NCI-H2029 treated with DMSO at 0.1 percent for 48 hours (cell line): ENCODE measurements at regions not wholly inside any gene's neighbourhood (a gene's known extent, or its start where the extent isn't known, plus 50 kb on each side); places are given as distances from the start of the nearest gene placed in this dataset.

Source experiments
- DNase-seq: peaks from one replicate; lab custom pipeline; 2025; lab: John Stamatoyannopoulos, UW

- no peak for DNase-seq
Measured at GRCh38 chr9:86531273-86531970, 177.2 kb upstream of the TUT7 start.

GRCh38 chr9:86529496-86530275 is 175.5 kb upstream of the TUT7 start:
- no peak for DNase-seq

GRCh38 chr9:86526021-86526420 is 171.8 kb upstream of the TUT7 start:
- DNase-seq: no peak

DNA sequence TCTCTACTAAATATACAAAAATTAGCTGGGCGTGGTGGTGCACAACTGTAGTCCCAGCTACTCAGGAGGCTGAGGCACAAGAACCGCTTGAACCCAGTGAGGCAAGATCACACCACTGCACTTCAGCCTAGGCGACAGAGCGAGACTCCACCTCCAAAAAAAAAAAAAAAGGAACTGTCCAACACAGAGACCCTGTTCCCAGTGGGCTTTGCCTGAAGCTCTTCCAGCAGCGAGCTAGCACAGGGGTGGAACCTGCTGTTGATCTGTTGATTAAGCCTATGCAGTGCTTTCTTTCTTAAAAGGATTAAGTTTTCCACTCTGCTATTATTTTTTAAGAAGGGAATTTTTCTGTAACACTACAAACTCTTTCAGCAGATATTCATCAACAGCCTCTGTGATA is 171.0 kb upstream of the TUT7 start:
- DNase-seq: no peak

GRCh38 chr9:86521977-86522376 is 167.8 kb upstream of the TUT7 start:
- DNase-seq: no peak

DNA sequence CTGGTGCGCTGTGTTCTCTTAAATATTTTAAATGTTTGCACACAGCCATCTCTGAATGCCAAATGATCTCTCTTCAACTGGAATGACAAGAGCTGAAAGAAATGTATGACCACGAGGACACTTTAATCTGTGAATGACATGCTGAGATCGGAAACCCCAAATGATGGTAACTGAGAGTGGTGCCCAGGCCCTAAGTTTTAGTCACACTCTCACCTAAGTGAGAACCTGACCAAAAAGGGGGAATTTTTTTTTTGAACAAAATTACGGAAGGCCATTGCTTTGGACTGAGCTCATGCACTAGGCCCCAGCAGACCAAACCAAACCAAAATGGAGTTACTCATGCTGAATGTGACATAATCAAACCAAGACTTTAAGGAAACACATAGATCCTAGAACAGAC is 167.1 kb upstream of the TUT7 start:
- no peak for DNase-seq

DNA sequence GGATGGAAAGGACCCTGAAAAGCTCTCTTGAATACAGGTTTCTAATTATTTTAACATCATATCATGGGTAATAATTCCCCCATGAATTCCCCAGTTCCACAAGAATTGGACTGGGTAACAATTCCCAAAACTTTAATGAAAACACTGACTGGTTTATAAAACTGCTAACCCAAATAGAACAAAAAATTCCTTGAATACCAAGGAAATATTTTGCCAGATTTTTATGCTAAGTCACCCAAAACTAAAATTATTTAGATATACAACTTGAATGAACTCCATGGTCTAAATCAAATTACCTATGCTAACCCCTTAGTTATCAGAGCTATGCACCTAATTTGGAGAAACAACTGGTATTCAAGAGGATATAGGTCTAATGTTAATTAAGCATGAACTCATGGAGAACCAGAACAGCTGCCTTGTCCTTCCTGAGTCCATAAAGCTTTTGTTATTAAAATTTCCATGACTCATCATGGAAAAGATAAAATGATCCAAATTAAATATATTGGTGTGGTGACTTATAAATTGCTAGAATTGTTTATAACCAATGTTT is 164.9 kb upstream of the TUT7 start:
- DNase-seq: no peak

DNA sequence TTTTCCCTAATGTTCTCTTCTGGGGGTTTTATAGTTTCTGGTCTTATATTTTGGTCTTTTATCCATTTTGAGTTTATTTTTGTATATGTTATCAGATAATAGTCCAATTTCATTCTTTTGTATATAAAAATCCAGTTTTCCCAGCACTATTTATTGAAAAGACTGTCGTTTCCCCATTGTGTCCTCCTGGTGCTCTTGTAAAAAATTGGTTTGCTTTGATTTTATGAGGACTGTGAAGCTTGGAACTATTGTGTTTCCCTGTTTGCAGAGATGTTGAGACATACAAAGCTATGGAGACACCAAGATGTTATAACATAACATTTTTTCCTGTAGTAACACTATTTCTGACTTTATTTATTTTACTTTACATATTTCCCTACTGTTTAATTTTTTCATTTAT is 163.3 kb upstream of the TUT7 start:
- no peak for DNase-seq

DNA sequence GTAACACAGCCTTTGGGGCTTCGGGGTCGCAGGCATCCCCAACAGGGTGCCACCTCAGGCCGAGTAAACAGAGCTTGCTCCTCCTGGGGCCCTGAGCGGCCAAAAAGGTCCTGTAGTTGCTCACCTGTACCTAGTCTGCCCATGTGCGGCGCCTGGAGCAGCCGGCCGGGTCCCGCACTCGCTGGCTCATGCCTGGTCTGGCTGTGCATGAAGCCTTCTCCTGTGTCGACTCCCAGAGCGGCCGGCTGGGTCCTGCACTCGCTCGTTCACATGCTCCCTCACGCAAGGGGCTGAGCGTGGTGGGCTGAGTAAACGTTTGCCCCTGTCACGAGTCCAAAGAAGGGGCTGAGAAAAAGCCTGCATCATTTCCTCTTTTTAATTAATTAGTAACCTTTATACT is 162.4 kb upstream of the TUT7 start:
- no peak for DNase-seq

GRCh38 chr9:86515221-86515620 is 161.0 kb upstream of the TUT7 start:
- no peak for DNase-seq

DNA sequence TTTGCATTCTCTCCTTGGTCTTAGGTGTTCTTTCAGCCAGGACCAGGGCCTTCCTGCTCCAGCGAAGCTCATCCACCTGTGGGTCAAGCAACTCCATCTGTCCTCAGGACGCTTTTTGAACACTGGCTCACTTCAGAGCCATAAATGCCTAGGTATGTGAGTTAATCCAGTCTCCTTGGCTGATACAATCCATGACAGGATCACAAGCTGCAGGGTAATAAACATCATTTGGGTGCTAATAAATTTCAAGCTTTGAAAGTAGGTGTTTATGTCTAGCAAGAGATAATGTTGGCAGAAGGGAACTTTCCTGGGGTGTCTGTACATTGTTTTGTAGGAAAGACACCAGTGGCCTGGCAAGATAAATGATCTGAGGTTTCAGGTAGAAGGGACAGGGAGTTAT is 159.2 kb upstream of the TUT7 start:
- no peak for DNase-seq

DNA sequence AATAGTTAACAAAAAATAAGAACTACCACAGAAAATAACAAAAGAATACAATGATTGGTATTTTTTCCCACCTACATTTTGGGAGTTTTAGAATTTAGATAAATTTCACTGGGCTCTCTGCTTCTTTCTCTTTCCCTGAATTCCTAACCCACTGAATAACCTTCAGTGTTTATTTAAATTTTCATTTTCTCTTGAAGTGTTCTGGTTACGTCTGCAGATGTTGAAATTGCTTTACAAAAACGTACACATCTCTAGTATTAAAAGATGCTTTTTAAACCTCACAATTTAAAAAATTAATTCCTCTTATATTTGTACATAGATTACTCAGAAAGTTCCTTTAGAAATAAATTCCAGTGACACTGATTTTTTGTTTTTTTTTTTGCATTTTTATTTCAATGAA is 158.7 kb upstream of the TUT7 start:
- DNase-seq: no peak

DNA sequence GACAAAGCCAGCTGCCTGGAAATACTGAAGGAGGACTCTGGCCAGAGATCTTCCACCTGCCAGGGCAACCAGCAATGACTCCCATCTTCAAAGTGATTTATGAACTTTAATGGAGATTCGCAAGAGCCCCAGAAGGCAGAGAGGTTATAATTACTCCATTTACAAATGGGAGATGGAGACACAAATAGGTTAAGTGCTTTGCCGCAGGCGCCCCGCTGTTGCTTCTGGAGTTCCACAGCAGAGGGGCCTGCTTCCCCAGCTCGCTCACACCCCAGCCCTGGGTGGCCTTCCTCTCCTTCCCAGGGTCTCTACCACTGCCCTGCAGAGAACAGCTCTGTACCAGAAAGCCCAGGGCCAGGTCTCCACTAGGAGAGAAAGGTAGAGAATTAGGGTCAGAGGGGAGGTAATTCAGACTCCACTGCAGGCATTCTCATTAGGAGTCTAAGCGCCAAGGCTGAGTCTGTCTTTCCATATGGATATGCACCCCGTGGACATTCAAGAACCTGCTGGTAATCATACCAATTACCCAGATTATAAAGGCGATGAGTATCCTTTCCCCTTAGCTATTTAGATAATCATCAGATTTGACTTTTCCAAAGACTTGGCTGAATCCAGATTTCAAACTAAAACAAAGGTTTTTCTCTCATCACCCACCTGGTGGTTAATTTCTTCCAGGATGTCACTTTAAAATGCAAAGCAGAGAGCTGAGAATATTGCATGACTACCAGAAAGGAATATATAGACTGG is 157.6 kb upstream of the TUT7 start:
- no peak for DNase-seq

GRCh38 chr9:86508208-86508903 is 154.1 kb upstream of the TUT7 start:
- DNase-seq: no peak

DNA sequence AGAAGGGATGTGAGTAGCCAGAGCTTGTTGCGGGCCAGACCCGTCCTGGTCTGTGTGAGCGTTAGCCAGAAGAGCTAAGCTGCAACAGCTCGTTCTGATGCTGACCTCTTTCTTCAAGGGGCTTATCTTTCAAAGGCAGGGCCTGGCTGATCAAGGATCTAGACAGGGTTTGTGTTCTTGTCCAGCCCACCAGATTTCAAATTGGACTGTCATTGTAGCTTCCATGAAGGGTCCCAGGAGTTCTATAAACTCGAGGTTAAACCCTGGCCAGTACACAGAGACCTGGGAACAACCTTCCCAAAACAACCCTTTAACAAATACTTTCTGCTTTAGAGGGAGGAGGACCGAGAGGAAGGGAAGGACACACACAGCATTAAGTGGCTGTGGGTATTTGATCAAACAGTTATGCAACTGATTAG is 153.0 kb upstream of the TUT7 start:
- no peak for DNase-seq

DNA sequence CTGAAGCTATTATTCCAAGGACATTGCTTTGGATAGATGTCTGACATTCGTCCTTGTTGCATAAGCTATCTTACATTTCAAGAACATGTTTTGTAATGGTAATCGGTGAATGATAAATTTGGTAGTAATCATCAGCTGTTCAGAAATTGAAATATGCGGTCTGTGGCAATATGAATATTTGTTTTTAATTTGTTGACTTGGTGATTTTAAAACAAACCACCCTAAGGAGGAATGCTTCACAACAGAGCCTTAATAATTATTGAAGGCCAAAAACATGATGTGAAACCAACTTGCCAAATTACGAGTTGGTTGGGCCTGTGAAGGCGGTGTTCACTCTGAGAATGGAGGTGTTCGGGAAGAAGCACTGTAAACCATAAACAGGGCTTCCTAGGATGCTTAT is 149.7 kb upstream of the TUT7 start:
- no peak for DNase-seq

GRCh38 chr9:86503314-86503713 is 149.1 kb upstream of the TUT7 start:
- DNase-seq: no peak

GRCh38 chr9:86500667-86501435 is 146.6 kb upstream of the TUT7 start:
- no peak for DNase-seq

GRCh38 chr9:86500031-86500430 is 145.8 kb upstream of the TUT7 start:
- no peak for DNase-seq

- no peak for DNase-seq
Measured at GRCh38 chr9:86494644-86495111, 140.5 kb upstream of the TUT7 start.
